ENCODE measurements at regions not wholly inside any gene's neighbourhood (a gene's known extent, or its start where the extent isn't known, plus 50 kb on each side); places are given as distances from the start of the nearest gene placed in this dataset.

DNA sequence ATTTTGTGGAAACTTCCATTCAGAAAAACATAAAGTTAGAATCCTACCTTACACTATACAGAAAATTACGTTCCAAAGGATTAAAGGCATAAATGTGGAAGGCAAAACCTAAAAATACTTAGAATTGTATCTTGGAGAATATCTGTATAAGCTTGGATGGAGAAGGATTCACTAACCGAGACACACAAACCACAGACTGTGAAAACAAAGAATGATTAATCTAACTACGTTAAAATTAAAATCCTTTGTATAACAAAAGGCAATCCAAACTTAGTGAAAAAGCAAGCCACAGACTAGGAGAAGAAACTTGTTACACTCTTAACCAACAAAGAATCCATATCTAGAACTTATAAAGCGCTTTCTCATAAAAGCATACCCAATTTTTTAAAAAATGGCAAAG, 678.8 kb downstream of the INHBA start:
- DNase-seq: no peak

DNA sequence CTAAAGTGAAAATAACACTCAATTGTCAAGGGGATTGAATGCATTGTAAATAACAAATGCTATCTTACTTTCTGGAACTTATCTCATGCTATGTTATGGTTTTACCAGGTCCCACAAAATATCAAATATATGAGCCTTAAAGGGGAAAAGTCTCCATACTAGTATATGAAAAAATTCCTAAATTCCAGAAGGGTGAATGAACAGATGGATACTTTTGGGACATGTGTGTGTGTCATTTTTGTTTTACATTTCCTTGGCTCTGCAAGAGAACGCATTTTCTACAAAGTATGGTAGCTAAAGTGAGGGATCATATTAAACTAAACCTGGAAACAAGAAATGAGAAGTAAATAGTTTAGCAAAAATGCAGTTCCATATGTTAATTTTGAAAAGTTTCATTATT, 682.8 kb downstream of the INHBA start:
- DNase-seq: no peak

DNA sequence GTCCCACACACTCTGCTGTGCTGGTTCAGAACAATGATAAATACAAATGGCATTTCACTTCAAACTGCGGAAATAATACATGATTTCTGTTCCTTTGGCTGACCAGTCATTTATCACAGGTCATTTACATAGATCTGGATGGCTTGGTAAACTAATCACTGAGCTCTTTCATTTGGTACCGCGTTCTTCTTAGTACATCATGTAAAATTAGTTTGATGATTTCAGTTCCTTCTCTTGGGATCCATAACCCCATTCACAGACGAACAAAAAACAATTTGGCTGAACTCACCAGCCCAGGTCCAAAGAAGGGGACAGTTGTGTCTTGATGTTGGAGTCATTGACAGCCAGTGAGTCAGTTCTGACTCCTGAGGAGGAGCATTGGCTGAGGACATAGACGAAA, 689.8 kb downstream of the INHBA start:
- no peak for DNase-seq

DNA sequence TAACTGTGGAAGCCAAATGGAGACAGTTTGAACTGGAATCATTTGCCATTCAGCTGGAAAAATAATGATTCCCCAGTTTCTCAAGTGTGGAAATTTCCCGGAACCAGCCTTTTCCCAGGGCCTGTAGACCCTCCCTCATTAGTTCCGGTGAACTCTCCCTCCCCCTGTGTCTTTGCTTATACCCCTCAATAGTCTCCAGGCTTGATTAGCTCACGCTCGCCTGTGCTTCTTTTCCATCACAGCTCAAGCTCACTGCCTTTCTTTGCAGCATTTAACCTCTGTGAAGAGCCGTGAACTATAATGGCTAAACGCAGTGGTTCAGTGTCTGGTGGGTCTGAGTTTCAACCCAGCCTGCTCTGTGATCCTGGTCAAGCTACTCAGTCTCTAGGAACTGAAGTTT, 690.8 kb downstream of the INHBA start:
- no peak for DNase-seq

DNA sequence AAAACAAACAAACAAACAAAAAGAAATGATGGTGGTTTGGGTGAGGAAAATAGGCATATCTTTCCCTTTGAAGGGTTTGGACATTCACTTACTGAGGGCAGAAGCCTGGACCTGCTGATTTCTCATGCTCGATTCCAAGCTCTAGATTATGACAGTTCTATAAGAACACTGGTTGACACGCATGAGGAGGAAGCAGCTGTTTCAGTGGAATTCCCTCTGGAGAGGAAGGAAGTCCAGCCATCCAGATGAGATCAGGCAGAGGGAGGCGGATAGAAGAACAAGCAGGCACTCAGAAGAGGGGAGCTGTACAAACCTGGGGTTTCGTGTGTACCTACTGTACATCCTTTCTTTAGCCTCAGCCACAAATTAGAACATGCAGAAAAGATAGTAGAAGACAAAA, 691.9 kb downstream of the INHBA start:
- no peak for DNase-seq

DNA sequence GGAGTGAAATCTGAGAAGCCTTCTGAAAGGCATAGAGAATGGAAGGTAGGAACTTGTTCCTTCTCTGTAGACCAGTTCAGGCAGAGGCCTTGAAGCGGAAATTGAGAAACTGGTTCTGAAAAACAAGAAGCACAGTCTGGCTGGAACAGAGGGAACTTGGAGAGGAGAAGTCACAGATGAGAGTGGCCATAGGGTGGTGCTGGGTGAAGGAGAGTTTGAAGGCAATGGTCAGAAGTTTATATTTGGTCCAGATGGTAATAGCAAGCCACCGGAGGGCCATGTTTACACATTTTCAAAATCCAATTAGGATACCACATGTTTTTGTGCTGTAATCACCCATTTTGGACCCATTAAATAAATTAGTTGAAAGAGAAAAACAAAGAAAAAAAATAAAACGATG, 692.5 kb downstream of the INHBA start:
- DNase-seq: no peak

DNA sequence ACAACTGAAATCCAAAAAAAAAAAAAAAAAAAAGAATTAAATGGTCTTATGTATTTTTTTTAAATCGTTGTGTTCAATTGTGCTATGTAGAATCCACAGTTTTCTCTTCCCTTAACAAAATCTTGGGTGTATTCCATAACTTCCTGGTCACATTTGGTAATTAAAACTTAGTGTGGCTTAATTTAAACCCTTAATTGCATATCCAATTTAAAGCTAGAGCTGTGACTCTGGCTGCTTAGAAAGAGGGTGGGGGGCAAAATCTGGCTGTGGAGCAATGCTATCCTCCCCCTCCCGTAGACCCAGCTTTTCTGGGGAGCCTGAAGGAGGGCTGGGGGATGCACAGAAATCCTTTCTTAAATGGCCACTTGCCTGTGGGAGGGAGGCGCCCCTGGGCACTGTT, 695.1 kb downstream of the INHBA start:
- DNase-seq: no peak

DNA sequence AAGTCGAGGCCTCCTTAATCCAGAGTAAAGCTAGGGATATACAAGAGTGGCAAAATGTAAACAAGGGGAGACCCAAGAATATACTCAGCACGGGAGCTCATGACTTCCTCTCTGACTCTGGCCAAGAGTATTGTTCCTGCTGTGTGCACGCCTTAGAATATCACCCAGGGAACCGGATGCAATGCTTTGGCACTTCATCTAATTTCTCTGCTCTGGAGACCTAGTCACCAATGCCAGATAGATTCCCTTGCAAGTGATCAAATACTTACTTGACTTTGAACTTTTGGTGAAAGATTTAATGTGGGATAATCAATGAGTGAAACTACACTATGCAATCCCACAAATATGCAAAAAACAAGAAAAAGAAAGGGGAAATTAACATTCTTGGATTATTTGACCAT, 695.5 kb downstream of the INHBA start:
- DNase-seq: no peak

DNA sequence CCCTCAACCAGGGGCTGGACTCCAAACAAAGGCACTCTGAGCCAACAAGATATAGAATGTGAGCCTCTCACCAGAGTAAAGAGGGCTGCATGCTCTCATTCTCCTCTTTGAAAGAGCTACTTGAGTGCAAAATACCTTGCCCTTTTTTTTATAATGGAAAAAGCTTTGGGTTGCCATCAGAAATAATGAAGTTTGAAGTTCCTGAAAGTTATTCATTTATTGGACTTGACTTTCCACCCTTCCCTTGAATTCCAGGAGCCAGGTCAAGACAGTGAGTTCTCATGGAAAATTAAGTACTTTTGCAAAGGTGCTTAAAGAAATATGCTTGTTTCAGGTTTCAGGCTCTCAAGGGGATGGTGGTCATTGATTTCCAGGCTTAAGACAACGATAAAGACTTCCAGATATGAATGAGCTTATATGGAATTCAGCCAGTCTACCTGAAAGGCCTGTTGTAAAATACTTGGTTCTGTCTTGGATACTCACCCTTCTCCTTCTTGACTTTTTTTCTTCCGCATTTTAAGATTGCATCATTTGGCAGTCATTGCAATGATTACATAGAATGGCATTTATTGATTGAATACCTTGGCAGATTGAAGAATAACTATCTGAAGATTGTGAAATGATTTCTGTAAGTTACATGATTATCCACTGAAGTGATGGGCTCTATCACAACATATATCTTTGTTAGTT, 696.4 kb downstream of the INHBA start:
- DNase-seq: no peak

DNA sequence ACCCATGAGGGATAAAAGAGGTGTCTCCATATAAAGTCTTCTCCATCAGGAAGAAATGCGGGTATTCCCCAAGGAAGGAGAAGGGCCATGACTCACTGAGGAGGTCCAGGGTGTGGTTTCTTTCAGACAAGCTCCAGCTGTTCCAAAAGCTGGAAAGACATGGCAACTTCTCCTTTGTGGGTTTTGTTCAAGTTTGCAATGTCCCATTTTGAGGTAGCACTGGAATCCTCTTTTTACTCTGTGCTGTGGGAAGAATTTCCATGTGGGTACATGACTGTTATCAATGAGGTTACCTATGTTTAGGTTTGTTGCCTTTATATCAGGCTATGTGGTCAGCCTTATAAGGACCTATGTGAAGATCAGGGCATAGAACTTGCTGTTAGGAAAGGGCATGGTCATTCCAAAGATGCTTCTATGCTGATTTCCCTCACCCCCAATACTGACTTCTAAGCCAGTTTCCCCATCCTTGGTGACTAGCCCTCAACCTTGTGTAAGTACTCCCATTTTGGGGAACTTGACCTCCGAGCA, 697.5 kb downstream of the INHBA start:
- no peak for DNase-seq

DNA sequence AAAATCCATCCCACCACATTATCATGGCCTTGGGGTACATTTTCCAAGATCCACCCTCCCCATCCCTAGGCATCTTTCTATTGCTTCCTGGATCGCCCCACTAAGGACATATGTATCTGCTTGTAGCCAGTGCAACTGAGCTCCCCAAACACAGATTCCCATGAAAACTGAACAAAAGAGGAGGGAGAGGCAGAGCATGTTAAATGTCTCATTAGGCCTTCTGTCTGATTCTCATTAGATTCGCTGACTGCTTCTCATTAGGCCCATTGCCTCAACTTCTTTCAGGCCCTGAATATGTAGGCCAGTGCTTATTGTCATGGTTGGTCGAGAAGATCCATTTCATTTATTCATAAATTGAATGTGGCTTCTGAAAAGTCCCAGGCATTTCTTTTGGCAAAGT, 698.9 kb downstream of the INHBA start:
- no peak for DNase-seq

DNA sequence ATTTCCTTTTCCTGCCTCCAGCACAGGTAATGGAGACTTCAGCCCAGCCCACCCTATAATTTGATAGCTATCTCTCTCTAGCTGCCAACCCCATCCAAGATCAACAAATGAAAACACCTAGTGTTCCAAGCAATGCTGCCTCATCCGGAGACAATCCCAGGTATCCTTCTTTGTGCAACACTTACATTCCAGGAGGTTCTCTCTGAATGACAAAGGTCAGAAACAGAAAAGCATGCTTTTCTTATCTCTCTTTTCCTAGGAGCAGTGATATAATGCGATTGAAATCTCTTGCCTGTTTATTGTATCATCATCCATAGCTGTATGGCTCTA, 699.3 kb downstream of the INHBA start:
- no peak for DNase-seq

DNA sequence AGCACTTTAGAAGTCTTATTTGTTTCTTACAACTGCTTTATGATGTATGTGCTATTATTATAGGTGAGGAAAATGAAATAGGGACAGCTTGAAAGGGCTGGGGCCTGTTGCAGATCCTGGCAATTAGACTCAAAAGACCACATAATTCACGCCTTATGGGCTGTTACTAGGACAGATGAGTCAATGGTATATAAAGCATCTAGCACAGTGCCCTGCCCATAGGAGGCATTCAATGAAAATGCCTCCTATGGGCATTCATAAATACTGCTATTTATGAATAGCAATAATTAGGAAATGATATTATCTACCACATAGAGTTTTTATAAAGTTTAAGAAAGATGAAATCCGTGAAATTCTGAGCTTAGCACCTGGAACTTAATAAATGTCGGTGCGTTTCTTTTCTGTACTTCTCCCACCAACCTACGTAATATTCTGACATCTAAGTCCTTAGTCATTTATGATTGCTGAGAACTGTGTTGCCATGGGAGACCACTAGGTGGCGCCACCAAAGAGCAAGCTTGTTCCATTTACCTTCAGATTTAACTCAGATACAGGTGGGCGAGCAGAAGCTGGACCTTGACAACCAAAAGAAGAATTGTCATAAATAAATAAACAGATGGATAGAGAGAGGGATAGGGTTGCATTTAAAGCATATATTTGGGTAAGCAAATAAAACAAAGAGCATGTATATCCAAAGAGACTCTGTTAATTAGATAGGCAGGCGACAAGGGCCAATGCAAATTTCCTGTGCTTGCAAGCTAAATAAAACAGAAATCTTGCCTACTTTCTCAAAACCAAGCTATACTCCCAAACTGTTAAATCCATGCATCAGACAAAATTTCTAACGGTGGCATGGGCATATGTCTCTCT, 699.9 kb downstream of the INHBA start:
- DNase-seq: peak in 1 of 2 experiments; percentile 1

DNA sequence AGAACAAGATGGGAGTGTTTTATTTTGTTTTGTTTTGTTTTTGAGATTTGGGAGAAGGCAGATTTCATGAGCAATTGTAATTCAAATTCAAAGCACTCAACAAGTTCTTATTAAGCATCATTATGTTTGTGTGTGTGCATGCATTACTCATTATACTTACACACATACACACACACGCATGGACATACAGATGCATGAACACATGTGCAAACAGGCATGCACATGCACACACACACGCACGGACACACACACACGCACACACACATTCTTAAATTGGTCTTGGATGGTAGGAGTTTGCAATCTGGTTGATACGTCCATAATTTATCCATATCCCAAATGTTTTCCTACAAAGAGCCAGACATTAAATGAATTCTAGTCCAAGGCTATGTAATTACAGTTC, 702.8 kb downstream of the INHBA start:
- DNase-seq: no peak

DNA sequence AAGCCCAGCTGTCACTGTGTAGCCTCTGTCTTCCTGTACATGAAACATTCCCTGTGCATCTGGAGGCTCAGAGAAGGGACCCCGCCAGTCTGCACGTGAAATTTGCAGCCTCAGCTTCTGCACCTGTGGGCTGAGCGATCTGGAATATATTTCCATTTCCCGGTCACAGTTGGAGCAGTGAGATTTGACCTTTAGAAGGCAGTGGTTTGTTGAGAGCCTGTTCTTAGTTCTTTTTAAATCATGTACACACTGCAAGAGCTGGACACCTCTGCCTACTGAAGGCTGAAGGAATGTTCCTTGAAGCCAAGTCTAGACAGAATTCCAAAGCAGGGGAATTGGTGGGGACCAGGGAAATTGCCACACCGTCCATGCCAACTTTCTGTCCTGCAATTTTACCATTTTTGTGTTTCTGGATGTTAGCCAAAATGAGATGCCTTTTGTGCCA, 706.6 kb downstream of the INHBA start:
- DNase-seq: no peak

DNA sequence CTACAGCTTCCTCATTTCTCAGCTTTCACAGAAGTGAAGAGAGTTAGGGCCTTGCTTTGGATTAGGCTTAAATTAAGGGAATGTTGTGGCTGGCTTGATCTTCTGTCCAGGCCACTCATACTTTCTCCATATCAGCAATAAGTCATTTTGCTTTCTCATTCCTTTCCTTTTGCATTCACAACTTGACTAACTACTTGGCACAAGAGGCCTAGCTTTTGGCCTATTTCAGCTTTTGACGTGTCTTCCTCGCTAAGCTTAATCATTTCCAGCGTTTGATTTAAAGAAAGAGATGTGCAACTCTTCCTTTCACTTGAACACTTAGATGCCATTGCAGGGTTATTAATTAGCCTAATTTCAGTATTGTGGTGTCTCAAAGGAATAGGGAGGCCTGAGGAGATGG, 712.0 kb downstream of the INHBA start:
- no peak for DNase-seq

DNA sequence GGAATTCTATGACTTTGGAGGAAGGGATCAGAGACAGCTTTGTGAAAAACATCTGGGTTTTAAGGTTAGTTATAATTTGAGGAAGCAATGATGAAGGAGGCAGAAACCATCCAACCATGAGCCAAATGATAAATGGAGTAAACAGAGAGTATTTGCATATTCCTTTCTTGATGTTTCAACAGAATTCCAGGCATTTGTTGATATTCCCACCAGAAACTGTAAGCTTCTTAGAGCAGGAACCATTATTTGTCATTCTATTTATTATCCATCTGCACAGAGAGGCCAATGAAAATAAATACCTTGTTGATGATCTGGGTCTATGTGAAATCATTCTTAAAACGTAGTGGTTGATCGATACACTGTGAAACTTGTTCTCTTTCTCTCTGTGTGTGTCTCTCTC, 715.3 kb downstream of the INHBA start:
- DNase-seq: no peak

DNA sequence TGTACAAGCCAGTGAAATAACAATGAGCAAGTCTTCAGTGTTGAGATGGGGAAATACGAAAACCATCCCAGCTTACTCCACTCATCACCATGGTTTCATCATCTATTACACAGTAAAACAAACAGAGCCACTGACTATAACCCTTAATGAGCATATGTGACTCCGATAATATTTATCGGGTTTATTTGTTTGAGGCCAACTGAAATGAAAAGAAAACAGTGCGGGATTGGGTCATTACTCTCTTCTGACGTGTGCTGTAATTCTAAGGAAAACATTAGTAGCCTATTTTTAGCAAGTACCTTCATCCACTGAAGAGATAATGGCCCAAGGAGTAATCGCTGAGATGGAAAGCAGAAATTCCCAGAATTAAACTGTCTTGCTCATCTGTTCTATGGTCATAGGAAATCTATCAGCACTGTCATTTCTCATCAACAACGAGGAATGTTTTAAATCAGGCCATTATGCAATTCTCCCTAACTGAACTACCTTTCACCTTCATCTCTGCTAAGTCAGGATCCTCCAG, 716.5 kb downstream of the INHBA start:
- DNase-seq: no peak

DNA sequence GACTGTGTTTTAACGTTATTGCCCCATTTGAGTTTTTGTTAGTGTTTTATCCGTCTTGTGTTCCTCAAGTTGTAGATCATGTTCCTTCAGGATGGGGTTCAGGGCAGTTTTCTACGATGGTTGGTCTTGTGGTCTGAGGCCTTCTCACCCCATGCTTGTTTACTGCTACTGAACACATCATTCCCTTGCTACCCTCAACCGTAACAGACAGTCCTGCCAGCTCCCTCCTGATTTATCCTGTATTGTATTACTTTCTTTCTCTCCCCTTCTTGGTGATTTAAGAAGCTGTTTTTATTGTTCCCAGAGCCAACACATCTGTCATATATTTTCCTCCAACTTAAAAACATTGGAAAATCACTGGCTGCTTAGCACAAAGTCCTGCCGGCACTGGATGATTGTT, 719.8 kb downstream of the INHBA start:
- no peak for DNase-seq

DNA sequence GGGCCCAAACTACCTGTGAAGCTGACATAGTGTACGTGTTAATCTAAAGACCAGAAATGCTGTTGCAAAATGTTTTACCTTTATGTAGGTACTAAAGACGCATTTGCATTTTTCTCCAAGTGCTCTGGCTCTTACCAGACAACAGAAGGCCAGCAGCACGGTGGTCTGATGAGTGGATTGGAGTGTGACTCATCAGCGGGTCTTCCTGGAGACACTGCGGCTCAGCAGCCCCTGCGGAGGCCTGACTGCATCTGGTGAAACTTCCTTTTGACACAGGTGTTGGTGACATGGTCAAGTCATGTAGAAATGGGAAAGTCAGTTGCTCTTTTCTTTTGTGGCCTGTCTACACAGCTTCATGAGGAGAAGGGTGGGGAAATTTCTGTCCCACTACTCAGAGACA, 723.6 kb downstream of the INHBA start:
- DNase-seq: no peak

DNA sequence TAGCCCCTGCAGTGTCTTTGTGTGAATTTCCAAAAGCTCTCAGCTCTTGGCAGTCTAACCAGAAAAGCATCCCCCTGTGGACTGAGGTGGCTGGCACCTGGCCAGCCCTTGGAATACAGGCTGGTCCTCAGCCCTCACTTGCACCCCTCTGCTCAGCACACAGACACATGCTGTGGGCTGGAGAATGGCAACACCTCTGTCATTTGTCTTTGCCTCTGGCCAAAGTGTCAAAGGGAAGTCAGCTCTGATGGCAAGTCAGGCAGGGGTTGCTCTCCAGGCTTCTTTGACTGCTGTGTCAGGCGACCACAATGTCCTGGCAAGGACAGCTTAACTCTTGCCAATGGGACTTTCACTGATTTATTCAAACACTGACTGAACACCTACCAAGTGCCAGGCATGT, 724.8 kb downstream of the INHBA start:
- DNase-seq: no peak

DNA sequence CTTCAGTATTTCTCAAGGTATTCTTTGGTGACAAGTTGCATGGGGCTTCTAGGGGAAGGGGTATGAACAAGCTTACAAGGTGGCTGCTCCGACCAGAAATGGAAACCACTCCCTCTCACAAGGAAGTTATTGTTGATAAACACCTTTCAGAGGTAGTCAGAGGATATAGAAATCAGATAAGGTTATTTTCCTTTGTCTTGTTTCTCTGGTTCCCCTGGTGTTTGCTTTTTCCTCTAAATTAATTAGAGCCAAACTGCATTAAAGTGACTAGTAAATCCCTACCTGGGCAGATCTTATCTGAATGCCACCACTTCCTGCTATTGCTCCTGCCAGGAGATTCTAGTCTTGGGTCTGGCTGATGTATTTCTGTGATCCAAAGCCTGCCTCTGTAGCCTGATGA, 725.4 kb downstream of the INHBA start:
- DNase-seq: no peak

DNA sequence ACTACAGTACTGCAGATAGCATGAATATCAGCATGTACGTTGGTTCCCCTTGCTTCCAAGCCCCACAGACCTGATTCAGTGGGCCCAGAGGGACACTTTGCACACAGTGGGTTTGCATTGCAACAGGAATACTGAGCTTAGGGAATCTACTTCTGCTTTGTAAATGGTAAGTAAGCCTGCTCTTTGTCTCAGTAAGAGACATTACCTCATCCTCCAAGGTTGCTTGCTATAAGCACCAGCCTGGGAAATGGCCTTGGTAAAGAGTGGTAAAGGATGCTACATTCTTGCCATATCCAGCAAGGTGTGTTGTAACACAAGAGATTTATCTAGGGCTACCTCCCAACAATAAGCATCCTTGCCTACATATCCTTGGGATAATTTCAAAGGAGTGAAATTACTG, 730.5 kb downstream of the INHBA start:
- no peak for DNase-seq

DNA sequence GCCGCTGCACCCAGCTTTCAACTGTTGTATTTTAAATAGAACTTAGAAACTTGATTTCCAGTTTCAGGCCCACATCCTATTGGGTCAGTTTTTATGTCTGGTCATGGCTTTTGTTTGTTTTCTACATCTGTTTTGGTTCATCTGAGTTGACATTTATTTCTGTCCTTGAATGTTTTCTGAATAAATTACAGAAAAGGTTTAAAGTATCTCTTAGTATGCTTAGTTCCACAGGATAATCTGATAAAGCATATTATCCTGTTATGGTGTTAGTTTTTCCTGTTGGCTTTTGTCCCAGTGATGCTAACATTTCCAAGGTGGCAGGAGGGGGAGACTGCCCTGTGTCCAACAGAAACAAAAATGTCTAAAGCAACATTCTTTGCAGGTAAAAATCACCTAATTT, 733.2 kb downstream of the INHBA start:
- no peak for DNase-seq

All from NCI-H2081 (cell line).